ENCODE measurements at regions not wholly inside any gene's neighbourhood (a gene's known extent, or its start where the extent isn't known, plus 50 kb on each side); places are given as distances from the start of the nearest gene placed in this dataset.
"Not testable (repeated sequence)": the region's sequence is repeated elsewhere in the genome, so short reads cannot be mapped to it uniquely, and the experiment has no call there.

- H3K4me3 ChIP-seq, result no peak overlapping the region
- H3K27me3 ChIP-seq, result no peaks in the 10 kb centered on the region
- peaks cover 4% of the 10 kb centered on the region for H3K4me1 ChIP-seq
- no peak overlapping the region for H3K4me3 Mint-ChIP-seq
- H3K9me3 Mint-ChIP-seq, result no peaks in the 10 kb centered on the region
- H3K27ac ChIP-seq, result no peak overlapping the region
- H2AFZ ChIP-seq (replicated peaks), result peak overlapping the region; percentile 50
- no peak overlapping the region for H3K4me2 ChIP-seq
- H3K27me3 Mint-ChIP-seq (ENCODE audit: insufficient read depth, low read depth), result no peaks in the 10 kb centered on the region
- peak overlapping the region; percentile 78 for H3K27ac Mint-ChIP-seq
- no peaks in the 10 kb centered on the region for H3K36me3 ChIP-seq
- TF ChIP-seq EZH2 (IDR thresholded peaks at IDR 0.05) (no peak), EZH2phosphoT487 (IDR thresholded peaks at IDR 0.05) (no peak), CTCF (IDR thresholded peaks at IDR 0.05) (no peak)
- no peaks in the 10 kb centered on the region for H3K9me3 ChIP-seq (ENCODE audit: low read depth)
- no peaks in the 10 kb centered on the region for H3K36me3 Mint-ChIP-seq
- no peaks in the 10 kb centered on the region for H3F3A ChIP-seq (ENCODE audit: low read depth)
- no peak for DNase-seq (ENCODE audit: low spot score)
- H3K79me2 ChIP-seq (ENCODE audit: low read depth), result no peaks in the 10 kb centered on the region
- no peaks in the 10 kb centered on the region for H4K20me1 ChIP-seq (ENCODE audit: low read depth)
- H3K9ac ChIP-seq, result no peak overlapping the region
- H3K4me1 Mint-ChIP-seq, result peaks cover 4% of the 10 kb centered on the region
Observed at GRCh38 chr18:45343365-45343764, 271.9 kb upstream of the SLC14A2 start.

- H3K9ac ChIP-seq; H3K4me3 ChIP-seq; H3K36me3 Mint-ChIP-seq; H4K20me1 ChIP-seq (ENCODE audit: low read depth); H3K9me3 Mint-ChIP-seq; H3K27me3 ChIP-seq; H3K36me3 ChIP-seq; H3K79me2 ChIP-seq (ENCODE audit: low read depth); DNase-seq (ENCODE audit: low spot score); H3K4me2 ChIP-seq; H3K27ac ChIP-seq; H3K4me3 Mint-ChIP-seq; H3K27me3 Mint-ChIP-seq (ENCODE audit: insufficient read depth, low read depth); H3K27ac Mint-ChIP-seq; H3K4me1 ChIP-seq; H3K4me1 Mint-ChIP-seq; H2AFZ ChIP-seq (replicated peaks); H3F3A ChIP-seq (ENCODE audit: low read depth); H3K9me3 ChIP-seq (ENCODE audit: low read depth): not testable (repeated sequence)
Observed at GRCh38 chr18:45344680-45345079, 270.6 kb upstream of the SLC14A2 start.

GRCh38 chr18:45349019-45349418 lies 266.3 kb upstream of the SLC14A2 start:
- H3K9ac ChIP-seq, result no peak overlapping the region
- no peak overlapping the region for H3K4me3 Mint-ChIP-seq
- no peak overlapping the region for H2AFZ ChIP-seq (replicated peaks)
- H3K4me2 ChIP-seq, result no peak overlapping the region
- no peak for TF ChIP-seq EZH2phosphoT487 (IDR thresholded peaks at IDR 0.05)
- no peak for TF ChIP-seq EZH2 (IDR thresholded peaks at IDR 0.05)
- TF ChIP-seq CTCF (IDR thresholded peaks at IDR 0.05), result no peak
- H3K36me3 Mint-ChIP-seq, result no peaks in the 10 kb centered on the region
- H3K9me3 Mint-ChIP-seq, result no peaks in the 10 kb centered on the region
- no peak overlapping the region for H3K27ac Mint-ChIP-seq
- H3K9me3 ChIP-seq (ENCODE audit: low read depth), result no peaks in the 10 kb centered on the region
- no peak overlapping the region for H3K27ac ChIP-seq
- H3K4me1 Mint-ChIP-seq, result no peaks in the 10 kb centered on the region
- H4K20me1 ChIP-seq (ENCODE audit: low read depth), result no peaks in the 10 kb centered on the region
- no peaks in the 10 kb centered on the region for H3F3A ChIP-seq (ENCODE audit: low read depth)
- H3K36me3 ChIP-seq, result no peaks in the 10 kb centered on the region
- no peak overlapping the region for H3K4me3 ChIP-seq
- no peak for DNase-seq (ENCODE audit: low spot score)
- H3K79me2 ChIP-seq (ENCODE audit: low read depth), result no peaks in the 10 kb centered on the region
- H3K27me3 ChIP-seq, result no peaks in the 10 kb centered on the region
- H3K4me1 ChIP-seq, result no peaks in the 10 kb centered on the region
- H3K27me3 Mint-ChIP-seq (ENCODE audit: insufficient read depth, low read depth), result no peaks in the 10 kb centered on the region

- H3K27me3 Mint-ChIP-seq (ENCODE audit: insufficient read depth, low read depth), result no peaks in the 10 kb centered on the region
- H3K9ac ChIP-seq, result no peak overlapping the region
- H3K27ac ChIP-seq, result no peak overlapping the region
- H3K4me1 Mint-ChIP-seq, result no peaks in the 10 kb centered on the region
- no peaks in the 10 kb centered on the region for H4K20me1 ChIP-seq (ENCODE audit: low read depth)
- H3K4me3 Mint-ChIP-seq, result no peak overlapping the region
- no peak for DNase-seq (ENCODE audit: low spot score)
- H3K4me1 ChIP-seq, result no peaks in the 10 kb centered on the region
- H3K4me3 ChIP-seq, result no peak overlapping the region
- no peaks in the 10 kb centered on the region for H3K79me2 ChIP-seq (ENCODE audit: low read depth)
- no peak overlapping the region for H2AFZ ChIP-seq (replicated peaks)
- no peak overlapping the region for H3K27ac Mint-ChIP-seq
- no peaks in the 10 kb centered on the region for H3K27me3 ChIP-seq
- no peaks in the 10 kb centered on the region for H3K9me3 Mint-ChIP-seq
- no peaks in the 10 kb centered on the region for H3F3A ChIP-seq (ENCODE audit: low read depth)
- no peaks in the 10 kb centered on the region for H3K36me3 ChIP-seq
- no peak overlapping the region for H3K4me2 ChIP-seq
- H3K36me3 Mint-ChIP-seq, result no peaks in the 10 kb centered on the region
- TF ChIP-seq EZH2phosphoT487 (IDR thresholded peaks at IDR 0.05) (no peak), CTCF (IDR thresholded peaks at IDR 0.05) (no peak), EZH2 (IDR thresholded peaks at IDR 0.05) (no peak)
- H3K9me3 ChIP-seq (ENCODE audit: low read depth), result no peaks in the 10 kb centered on the region
Observed at GRCh38 chr18:45349467-45349866, 265.8 kb upstream of the SLC14A2 start.
